Mesendoderm (in vitro differentiated cells): ENCODE measurements at regions not wholly inside any gene's neighbourhood (a gene's known extent, or its start where the extent isn't known, plus 50 kb on each side); places are given as distances from the start of the nearest gene placed in this dataset.

Source experiments
- DNase-seq: peaks from one replicate; pipeline ENCODE4 v3.0.0; 2013
- H2AK5ac ChIP-seq: 2 replicates; pipeline ENCODE4 v1.6.1; 2013; ENCODE audit warnings: low read length, inconsistent platforms
- H2BK120ac ChIP-seq: 2 replicates; pipeline ENCODE4 v1.6.1; 2013; ENCODE audit warnings: low read depth, mild to moderate bottlenecking, low read length, moderate library complexity, mixed read lengths
- H2BK15ac ChIP-seq: replicated peaks from 2 replicates; pipeline ENCODE4 v1.6.1; 2013; ENCODE audit warnings: low read depth, mild to moderate bottlenecking, moderate library complexity
- H2BK5ac ChIP-seq: 2 replicates; pipeline ENCODE4 v1.6.1; 2013; ENCODE audit warnings: low read length, inconsistent platforms
- H3K18ac ChIP-seq: 2 replicates; pipeline ENCODE4 v1.6.1; 2013; ENCODE audit warnings: mild to moderate bottlenecking, low read length, mixed read lengths
- H3K23ac ChIP-seq: one replicate; pipeline ENCODE4 v1.6.1; 2013; ENCODE audit warnings: low read length
- H3K27ac ChIP-seq: 2 replicates; pipeline ENCODE4 v1.5.1; 2013; ENCODE audit warnings: low read depth, mild to moderate bottlenecking, inconsistent platforms, low read length, moderate library complexity
- H3K27me3 ChIP-seq: 2 replicates; pipeline ENCODE4 v1.6.1; 2013; ENCODE audit warnings: low read length, control low read depth, mild to moderate bottlenecking, inconsistent platforms; ENCODE audit not compliant: insufficient read depth, poor library complexity
- H3K36me3 ChIP-seq: 2 replicates; pipeline ENCODE4 v1.6.1; 2013; ENCODE audit warnings: low read length, inconsistent platforms; ENCODE audit not compliant: control insufficient read depth, insufficient read depth
- H3K4ac ChIP-seq: one replicate; pipeline ENCODE4 v1.6.1; 2013; ENCODE audit warnings: low read depth, mild to moderate bottlenecking, low read length, moderate library complexity
- H3K4me1 ChIP-seq: 2 replicates; pipeline ENCODE4 v1.6.1; 2013; ENCODE audit warnings: low read depth, low read length, inconsistent platforms; ENCODE audit not compliant: control insufficient read depth
- H3K4me2 ChIP-seq: 2 replicates; pipeline ENCODE4 v1.6.1; 2013; ENCODE audit warnings: low read length
- H3K4me3 ChIP-seq: 2 replicates; pipeline ENCODE4 v1.5.1; 2013; ENCODE audit warnings: mild to moderate bottlenecking, low read length
- H3K56ac ChIP-seq: one replicate; pipeline ENCODE4 v1.6.1; 2013; ENCODE audit warnings: low read length
- H3K79me1 ChIP-seq: 2 replicates; pipeline ENCODE4 v1.6.1; 2013; ENCODE audit warnings: low read length, inconsistent platforms
- H3K79me2 ChIP-seq: 2 replicates; pipeline ENCODE4 v1.6.1; 2013; ENCODE audit warnings: mild to moderate bottlenecking, low read length; ENCODE audit not compliant: control insufficient read depth, insufficient read depth
- H3K9ac ChIP-seq: 2 replicates; pipeline ENCODE4 v1.6.1; 2013; ENCODE audit warnings: low read length, inconsistent platforms
- H4K5ac ChIP-seq: one replicate; pipeline ENCODE4 v1.6.1; 2013; ENCODE audit warnings: low read length
- H4K8ac ChIP-seq: one replicate; pipeline ENCODE4 v1.6.1; 2013; ENCODE audit warnings: low read depth, mild to moderate bottlenecking, control low read depth, low read length, moderate library complexity
- WGBS: extraction: QIAGEN DNeasy Blood & Tissue Kit; methylation state at CpG from one replicate; pipeline ENCODE4 v1.1.7; 2013; ENCODE audit warnings: low lambda C conversion rate, missing lambda C conversion rate; ENCODE audit not compliant: insufficient coverage; ENCODE audit errors: extremely low coverage; 5-methylcytosine and 5-hydroxymethylcytosine counted together

DNA sequence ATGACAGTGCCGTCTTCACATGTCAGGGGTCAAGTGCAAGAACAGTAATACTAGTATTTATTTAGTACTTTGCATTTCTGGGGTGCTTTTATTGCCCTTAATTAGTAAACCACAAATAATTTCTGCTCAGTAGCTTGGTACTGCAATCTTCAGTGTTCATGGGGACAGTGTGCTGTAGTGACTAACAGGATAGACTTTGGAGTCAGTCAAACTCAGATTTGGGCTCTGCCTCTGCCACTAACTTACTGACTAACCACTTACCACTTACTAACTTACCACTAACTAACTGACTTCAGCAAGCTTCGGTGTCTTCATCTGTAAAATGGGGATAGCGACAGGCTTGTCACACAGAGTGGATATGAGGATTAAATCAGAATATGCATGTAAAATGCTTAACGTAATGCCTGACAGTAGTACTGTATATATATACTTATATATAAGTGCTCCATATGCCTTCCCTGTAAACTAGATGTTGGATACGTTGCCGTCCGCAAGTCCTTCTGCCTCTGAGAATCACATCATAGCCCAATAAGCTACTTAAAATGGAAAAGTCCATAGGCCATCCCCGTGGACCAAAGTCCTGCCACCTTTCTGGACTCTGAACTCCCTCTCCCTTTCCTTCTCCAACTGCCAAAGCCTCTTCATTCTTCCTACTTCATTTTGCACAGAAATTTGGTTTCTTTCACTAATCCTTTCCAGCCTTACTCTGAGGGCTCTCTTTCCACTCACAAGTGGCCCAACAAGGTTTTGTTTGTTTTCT is 158.1 kb downstream of the ZIC5 start:
- H2AK5ac ChIP-seq = no peak overlapping the region
- no peak overlapping the region for H2BK15ac ChIP-seq
- H3K4ac ChIP-seq = no peak overlapping the region
- H3K79me1 ChIP-seq = no peaks in the 10 kb centered on the region
- no peak for DNase-seq
- WGBS = no CpG with 5 or more reads among the region's 8 CpGs
- no peak overlapping the region for H3K18ac ChIP-seq
- H3K36me3 ChIP-seq = no peaks in the 10 kb centered on the region
- no peak overlapping the region for H4K5ac ChIP-seq
- H3K27ac ChIP-seq = no peak overlapping the region
- no peak overlapping the region for H3K56ac ChIP-seq
- H4K8ac ChIP-seq = no peak overlapping the region
- no peak overlapping the region for H3K23ac ChIP-seq
- H3K9ac ChIP-seq = no peak overlapping the region
- no peak overlapping the region for H2BK5ac ChIP-seq
- H3K4me1 ChIP-seq = no peaks in the 10 kb centered on the region
- H3K27me3 ChIP-seq = no peaks in the 10 kb centered on the region
- no peaks in the 10 kb centered on the region for H3K79me2 ChIP-seq
- H3K4me3 ChIP-seq = no peak overlapping the region
- H2BK120ac ChIP-seq = no peak overlapping the region
- no peak overlapping the region for H3K4me2 ChIP-seq

DNA sequence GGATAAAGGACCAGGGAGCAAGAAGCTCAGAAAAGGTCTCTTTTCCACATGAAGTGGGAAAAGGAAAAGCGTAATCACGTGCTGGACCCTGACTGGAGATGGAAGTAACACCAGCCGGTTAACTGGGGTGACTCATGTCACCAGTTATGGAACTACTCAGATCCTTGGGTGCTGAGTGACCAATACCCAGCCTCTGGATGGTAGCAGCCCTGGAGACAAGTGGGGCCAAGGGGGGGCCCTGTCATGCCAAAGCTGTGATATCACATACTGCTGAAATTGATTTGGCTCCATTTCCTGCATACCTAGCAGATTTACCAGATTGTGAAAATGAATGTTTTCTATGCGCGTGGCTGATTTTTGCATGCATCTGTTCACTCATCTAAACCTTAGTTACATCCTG is 158.9 kb downstream of the ZIC5 start:
- no peak overlapping the region for H3K27ac ChIP-seq
- peak; percentile 50 for DNase-seq

DNA sequence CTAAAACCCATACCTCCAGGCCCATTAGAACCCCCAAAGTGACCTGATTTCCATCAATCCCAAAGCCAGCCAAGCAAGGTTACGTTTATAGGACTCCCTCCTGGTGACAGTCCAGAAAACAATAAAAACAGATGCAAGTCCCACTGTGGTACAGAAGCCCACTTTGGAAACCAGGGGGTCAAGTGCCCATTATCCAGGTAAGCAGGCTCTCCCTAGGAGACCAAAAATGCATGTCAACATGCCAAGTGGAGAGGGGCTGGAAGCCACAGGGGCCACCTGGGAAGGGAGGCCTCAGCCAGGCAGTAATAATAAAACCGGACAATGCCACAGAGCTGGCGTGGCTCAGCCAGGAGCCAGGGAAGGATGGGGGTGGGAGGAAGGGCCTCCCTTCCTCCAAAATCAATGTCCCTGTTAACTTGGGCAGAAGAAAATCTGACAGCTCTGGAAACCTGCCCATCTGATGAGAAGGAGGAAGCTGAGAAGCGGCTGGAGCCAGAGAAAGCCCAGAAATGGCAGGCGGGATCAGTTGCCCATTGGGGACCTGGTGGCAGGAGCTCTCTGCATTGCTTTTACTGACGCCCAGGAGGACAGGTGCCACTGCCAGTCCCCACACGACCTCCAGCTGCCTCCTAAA is 160.4 kb downstream of the ZIC5 start:
- Histone ChIP-seq H3K79me2 (no peaks in the 10 kb centered on the region), H3K9ac (no peak overlapping the region), H3K4ac (no peak overlapping the region)

More for the DNA sequence above, 158.9 kb downstream of the ZIC5 start:
- H3K79me1 ChIP-seq = no peaks in the 10 kb centered on the region
- no CpG with 5 or more reads among the region's 5 CpGs for WGBS
- H3K56ac ChIP-seq = no peak overlapping the region
- H3K36me3 ChIP-seq = no peaks in the 10 kb centered on the region
- H2BK5ac ChIP-seq = no peak overlapping the region
- no peaks in the 10 kb centered on the region for H3K4me1 ChIP-seq
- H2AK5ac ChIP-seq = no peak overlapping the region
- no peak overlapping the region for H4K5ac ChIP-seq
- H3K23ac ChIP-seq = no peak overlapping the region
- H3K18ac ChIP-seq = no peak overlapping the region
- no peaks in the 10 kb centered on the region for H3K79me2 ChIP-seq
- H4K8ac ChIP-seq = no peak overlapping the region
- no peak overlapping the region for H3K4ac ChIP-seq
- H3K9ac ChIP-seq = no peak overlapping the region
- no peak overlapping the region for H3K4me2 ChIP-seq
- H2BK120ac ChIP-seq = no peak overlapping the region
- no peak overlapping the region for H2BK15ac ChIP-seq
- H3K4me3 ChIP-seq = no peak overlapping the region
- no peaks in the 10 kb centered on the region for H3K27me3 ChIP-seq

DNA sequence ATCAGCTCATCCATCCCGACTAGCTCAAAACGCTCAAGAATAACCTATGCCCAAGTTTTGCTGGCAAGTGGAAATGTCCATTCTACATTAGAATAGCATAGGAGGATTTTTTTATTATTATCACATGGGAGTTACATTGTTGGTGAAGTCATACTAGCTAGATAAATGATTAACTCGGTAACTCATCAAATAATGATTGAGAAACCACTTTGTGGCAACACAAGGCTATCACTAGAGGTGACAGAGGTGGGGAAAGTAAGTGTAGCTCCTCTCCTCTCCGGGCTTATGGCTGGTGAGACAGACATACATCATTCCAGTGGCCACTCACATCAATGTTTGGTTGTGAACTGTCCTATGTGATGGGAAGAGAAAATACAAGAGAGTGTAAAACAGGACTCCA is 161.6 kb downstream of the ZIC5 start:
- Histone ChIP-seq H3K4me3 (no peak overlapping the region), H3K27me3 (no peaks in the 10 kb centered on the region), H3K56ac (no peak overlapping the region), H3K23ac (no peak overlapping the region), H3K9ac (no peak overlapping the region), H2AK5ac (no peak overlapping the region), H2BK120ac (no peak overlapping the region), H3K27ac (no peak overlapping the region), H2BK15ac (no peak overlapping the region), H2BK5ac (no peak overlapping the region), H3K79me2 (no peaks in the 10 kb centered on the region), H3K79me1 (no peaks in the 10 kb centered on the region), H3K4ac (no peak overlapping the region), H4K8ac (no peak overlapping the region), H4K5ac (no peak overlapping the region), H3K36me3 (no peaks in the 10 kb centered on the region), H3K18ac (no peak overlapping the region), H3K4me1 (peaks cover 8% of the 10 kb centered on the region), H3K4me2 (no peak overlapping the region)
- no peak for DNase-seq
- WGBS = no CpG with 5 or more reads among the region's 4 CpGs

More for the DNA sequence above, 160.4 kb downstream of the ZIC5 start:
- Histone ChIP-seq H4K5ac (no peak overlapping the region), H2AK5ac (no peak overlapping the region), H3K23ac (no peak overlapping the region), H3K27me3 (no peaks in the 10 kb centered on the region), H3K4me2 (no peak overlapping the region), H3K79me1 (no peaks in the 10 kb centered on the region), H3K56ac (no peak overlapping the region), H2BK120ac (no peak overlapping the region), H3K4me3 (no peak overlapping the region), H2BK5ac (no peak overlapping the region), H2BK15ac (no peak overlapping the region), H3K18ac (no peak overlapping the region), H3K27ac (no peak overlapping the region), H3K36me3 (no peaks in the 10 kb centered on the region), H3K4me1 (peaks cover 5% of the 10 kb centered on the region), H4K8ac (no peak overlapping the region)
- DNase-seq = no peak
- WGBS = no CpG with 5 or more reads among the region's 7 CpGs

DNA sequence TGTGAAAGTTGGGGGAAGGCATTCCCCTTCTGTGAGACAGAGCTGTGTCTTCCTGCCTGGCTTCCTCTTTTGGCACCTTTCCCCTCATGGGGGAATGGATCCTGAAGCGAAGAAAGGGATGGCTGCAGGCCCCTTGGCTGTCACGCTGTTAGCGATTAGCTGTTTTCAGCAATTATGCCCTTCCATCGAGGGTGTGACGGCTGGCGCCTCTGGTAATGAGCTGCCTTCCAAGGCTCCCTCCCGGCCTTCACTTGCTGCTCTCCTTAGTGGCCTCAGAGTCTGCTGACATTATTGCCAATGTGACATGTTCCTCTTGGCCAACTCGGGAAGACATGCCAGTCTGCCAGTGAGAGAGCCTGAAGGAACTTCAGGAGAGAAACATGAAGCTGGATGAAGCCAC is 162.1 kb downstream of the ZIC5 start:
- Histone ChIP-seq H2AK5ac (no peak overlapping the region), H3K79me1 (no peaks in the 10 kb centered on the region), H4K5ac (no peak overlapping the region), H3K79me2 (no peaks in the 10 kb centered on the region), H4K8ac (no peak overlapping the region), H3K9ac (no peak overlapping the region), H2BK120ac (no peak overlapping the region), H3K36me3 (no peaks in the 10 kb centered on the region), H3K56ac (no peak overlapping the region), H3K27ac (no peak overlapping the region), H2BK5ac (no peak overlapping the region), H3K4me2 (no peak overlapping the region), H3K4me1 (peaks cover 8% of the 10 kb centered on the region), H3K23ac (no peak overlapping the region), H3K4me3 (no peak overlapping the region), H3K27me3 (no peaks in the 10 kb centered on the region), H3K4ac (no peak overlapping the region), H3K18ac (no peak overlapping the region), H2BK15ac (no peak overlapping the region)
- WGBS = no CpG with 5 or more reads among the region's 8 CpGs
- peak; percentile 19 for DNase-seq
